Activated naive CD4-positive, alpha-beta T cell treated with anti-CD3 and anti-CD28 coated beads for 36 hours (primary cell): ENCODE measurements at regions not wholly inside any gene's neighbourhood (a gene's known extent, or its start where the extent isn't known, plus 50 kb on each side); places are given as distances from the start of the nearest gene placed in this dataset.

ENCODE experiments used
- CTCF ChIA-PET: fragments of 350-600 bp; sonication (Branson Sonifier 250); formaldehyde crosslinking; loops from one replicate; lab custom pipeline; 2021; ENCODE audit warnings: antibody characterized with exemption; lab: Charles Lee
- DNase-seq: peaks from one replicate; pipeline ENCODE4 v3.0.0-alpha.2; 2020
- H3K27ac Mint-ChIP-seq: one replicate; pipeline ENCODE4 v1.8.0; 2021; ENCODE audit warnings: mild to moderate bottlenecking, mixed read lengths
- H3K27me3 Mint-ChIP-seq: one replicate; pipeline ENCODE4 v1.8.0; 2021; ENCODE audit warnings: low read depth, mixed read lengths
- H3K36me3 Mint-ChIP-seq: one replicate; pipeline ENCODE4 v1.8.0; 2021; ENCODE audit warnings: low read depth, mixed read lengths
- H3K4me1 Mint-ChIP-seq: one replicate; pipeline ENCODE4 v1.8.0; 2021; ENCODE audit warnings: low read depth, mixed read lengths
- H3K4me3 Mint-ChIP-seq: one replicate; pipeline ENCODE4 v1.8.0; 2021; ENCODE audit warnings: mild to moderate bottlenecking, moderate library complexity, mixed read lengths
- H3K9me3 Mint-ChIP-seq: one replicate; pipeline ENCODE4 v1.8.0; 2021; ENCODE audit warnings: mixed read lengths
- intact Hi-C: fragments of 100-400 bp; cut with micrococcal nuclease; formaldehyde crosslinking; loops from one replicate; pipeline ENCODE4 v1.15.1; 2023

- DNase-seq: no peak
- CTCF ChIA-PET: no interaction called here
- intact Hi-C loops: no loop called here
- H3K27ac Mint-ChIP-seq: no peak overlapping the region
- H3K4me3 Mint-ChIP-seq: no peak overlapping the region
- H3K9me3 Mint-ChIP-seq: no peaks in the 10 kb centered on the region
- H3K36me3 Mint-ChIP-seq: no peaks in the 10 kb centered on the region
- no peaks in the 10 kb centered on the region for H3K4me1 Mint-ChIP-seq
- no peaks in the 10 kb centered on the region for H3K27me3 Mint-ChIP-seq
Observed at GRCh38 chr12:73161970-73162369, 889.8 kb downstream of the TRHDE start.

DNA sequence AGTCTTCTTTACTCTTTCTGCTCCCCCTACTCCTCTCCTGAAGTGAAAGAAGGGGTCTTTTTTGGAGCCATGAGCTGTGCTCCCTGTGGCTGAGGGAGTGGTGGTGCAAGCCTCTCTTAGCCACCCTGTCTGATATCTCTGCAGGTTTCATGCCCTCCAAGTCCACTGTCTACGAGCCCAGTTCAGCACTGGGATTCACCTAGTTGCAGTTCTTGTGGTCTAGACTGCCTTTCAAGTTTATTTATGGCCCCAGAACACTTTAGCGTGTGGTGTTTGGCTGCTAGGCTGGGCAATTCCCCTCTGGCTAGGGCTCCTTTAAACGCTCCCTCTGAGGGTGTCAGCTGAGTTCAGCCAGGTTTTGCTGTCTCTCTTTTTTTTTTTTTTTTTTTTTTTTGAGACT is 908.6 kb downstream of the TRHDE start:
- Mint-ChIP-seq H3K36me3 (no peaks in the 10 kb centered on the region), H3K9me3 (peaks cover 20% of the 10 kb centered on the region), H3K27ac (no peak overlapping the region), H3K4me3 (no peak overlapping the region), H3K4me1 (no peaks in the 10 kb centered on the region), H3K27me3 (no peaks in the 10 kb centered on the region)
- intact Hi-C loops: no loop called here
- DNase-seq: no peak
- CTCF ChIA-PET: no interaction called here

DNA sequence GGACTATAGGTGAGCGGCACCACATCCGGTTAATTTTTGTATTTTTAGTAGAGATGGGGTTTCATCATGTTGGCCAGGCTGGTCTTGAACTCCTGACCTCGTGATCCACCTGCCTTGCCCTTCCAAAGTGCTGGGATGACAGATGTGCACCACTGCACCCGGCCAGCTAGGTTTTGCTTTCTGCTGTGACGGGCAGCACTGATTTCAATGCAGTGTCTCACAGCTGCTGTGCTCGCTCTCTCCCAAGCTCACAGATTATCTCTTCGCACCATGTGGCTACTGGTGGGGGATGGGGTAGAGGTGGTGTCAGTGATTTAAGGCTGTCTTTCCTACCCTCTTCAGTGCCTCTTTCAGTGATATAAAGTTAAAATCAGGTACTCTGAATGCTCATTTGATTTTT is 909.1 kb downstream of the TRHDE start:
- CTCF ChIA-PET: no interaction called here
- Mint-ChIP-seq H3K9me3 (peaks cover 21% of the 10 kb centered on the region), H3K4me1 (no peaks in the 10 kb centered on the region), H3K27ac (no peak overlapping the region), H3K27me3 (no peaks in the 10 kb centered on the region), H3K36me3 (no peaks in the 10 kb centered on the region), H3K4me3 (no peak overlapping the region)
- intact Hi-C loops: no loop called here
- no peak for DNase-seq

GRCh38 chr12:73185403-73185802 is 913.2 kb downstream of the TRHDE start:
- no peak overlapping the region for H3K4me3 Mint-ChIP-seq
- H3K36me3 Mint-ChIP-seq: no peaks in the 10 kb centered on the region
- peaks cover 27% of the 10 kb centered on the region for H3K9me3 Mint-ChIP-seq
- H3K4me1 Mint-ChIP-seq: no peaks in the 10 kb centered on the region
- intact Hi-C loops: no loop called here
- CTCF ChIA-PET: no interaction called here
- H3K27ac Mint-ChIP-seq: no peak overlapping the region
- DNase-seq: no peak
- no peaks in the 10 kb centered on the region for H3K27me3 Mint-ChIP-seq

DNA sequence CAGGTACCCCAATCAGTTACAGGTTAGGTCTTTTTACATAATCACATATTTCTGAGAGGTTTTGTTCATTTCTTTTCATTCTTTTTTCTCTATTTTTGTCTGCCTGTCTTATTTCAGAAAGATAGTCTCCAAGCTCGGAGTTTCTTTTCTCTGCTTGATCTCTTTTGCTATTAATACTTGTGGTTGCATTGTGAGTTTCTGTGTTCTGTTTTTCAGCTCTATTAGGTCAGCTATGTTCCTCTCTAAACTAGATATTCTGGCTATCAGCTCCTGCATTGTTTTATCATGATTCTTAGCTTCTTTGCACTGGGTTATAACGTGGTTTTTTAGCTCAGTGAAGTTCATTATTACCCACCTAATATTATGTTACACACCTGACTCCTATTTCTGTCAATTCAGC is 914.1 kb downstream of the TRHDE start:
- intact Hi-C loops: no loop called here
- no peaks in the 10 kb centered on the region for H3K36me3 Mint-ChIP-seq
- no peaks in the 10 kb centered on the region for H3K27me3 Mint-ChIP-seq
- H3K27ac Mint-ChIP-seq: no peak overlapping the region
- DNase-seq: no peak
- H3K4me3 Mint-ChIP-seq: no peak overlapping the region
- CTCF ChIA-PET: no interaction called here
- no peaks in the 10 kb centered on the region for H3K4me1 Mint-ChIP-seq
- H3K9me3 Mint-ChIP-seq: peaks cover 27% of the 10 kb centered on the region

- Mint-ChIP-seq H3K36me3 (no peaks in the 10 kb centered on the region), H3K27ac (no peak overlapping the region), H3K27me3 (no peaks in the 10 kb centered on the region), H3K9me3 (peaks cover 24% of the 10 kb centered on the region), H3K4me3 (no peak overlapping the region), H3K4me1 (no peaks in the 10 kb centered on the region)
- CTCF ChIA-PET: no interaction called here
- no peak for DNase-seq
- intact Hi-C loops: no loop called here
Observed at GRCh38 chr12:73187765-73188164, 915.6 kb downstream of the TRHDE start.

- Mint-ChIP-seq H3K4me3 (no peak overlapping the region), H3K27ac (no peak overlapping the region), H3K9me3 (peaks cover 8% of the 10 kb centered on the region), H3K27me3 (no peaks in the 10 kb centered on the region), H3K36me3 (no peaks in the 10 kb centered on the region), H3K4me1 (no peaks in the 10 kb centered on the region)
- DNase-seq: no peak
- intact Hi-C loops: no loop called here
- CTCF ChIA-PET: no interaction called here
Observed at GRCh38 chr12:73210548-73211204, 938.5 kb downstream of the TRHDE start.

DNA sequence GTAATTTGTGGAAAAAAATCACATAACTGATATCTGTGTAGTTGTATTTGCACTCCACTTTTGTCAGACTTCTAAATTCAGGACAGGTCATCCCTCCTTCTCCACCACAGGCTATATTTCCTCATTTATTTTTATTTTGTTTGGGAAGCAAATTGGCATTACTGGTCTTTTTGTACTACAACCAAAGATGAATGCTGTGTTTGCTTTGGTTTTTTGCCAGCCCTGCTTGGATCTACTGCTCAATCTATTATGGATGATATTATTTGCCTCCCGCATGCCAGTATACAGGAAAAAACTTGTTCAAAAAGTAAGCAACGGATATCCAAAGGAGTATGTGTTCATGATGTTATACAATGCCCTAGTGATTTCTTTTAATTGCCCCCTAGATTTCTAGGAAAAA is 948.8 kb downstream of the TRHDE start:
- Mint-ChIP-seq H3K27ac (no peak overlapping the region), H3K36me3 (no peaks in the 10 kb centered on the region), H3K9me3 (peaks cover 9% of the 10 kb centered on the region), H3K27me3 (no peaks in the 10 kb centered on the region), H3K4me1 (no peaks in the 10 kb centered on the region), H3K4me3 (no peak overlapping the region)
- DNase-seq: no peak
- intact Hi-C loops: no loop called here
- CTCF ChIA-PET: no interaction called here

- CTCF ChIA-PET: no interaction called here
- Mint-ChIP-seq H3K27ac (no peak overlapping the region), H3K27me3 (no peaks in the 10 kb centered on the region), H3K9me3 (peaks cover 9% of the 10 kb centered on the region), H3K36me3 (no peaks in the 10 kb centered on the region), H3K4me3 (no peak overlapping the region), H3K4me1 (no peaks in the 10 kb centered on the region)
- intact Hi-C loops: no loop called here
- DNase-seq: no peak
Observed at GRCh38 chr12:73221398-73221797, 949.2 kb downstream of the TRHDE start.

DNA sequence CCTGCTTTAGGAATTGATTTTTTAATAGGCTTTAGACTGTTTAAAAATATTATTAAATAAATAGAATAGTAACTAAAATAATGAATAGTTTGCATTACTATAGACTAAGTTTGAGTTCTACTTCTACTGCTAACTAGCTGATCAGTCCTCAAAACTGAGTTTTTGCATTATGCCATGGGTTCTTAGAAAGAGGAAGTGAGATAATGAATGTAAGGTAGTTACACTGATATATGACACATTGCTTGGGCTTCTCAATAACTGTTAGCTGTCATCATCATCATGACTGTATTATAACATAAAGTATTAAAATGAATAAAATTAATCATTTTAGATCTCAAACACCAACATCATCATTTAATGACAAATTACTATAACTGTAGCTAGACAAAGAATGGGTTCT is 949.7 kb downstream of the TRHDE start:
- H3K36me3 Mint-ChIP-seq: no peaks in the 10 kb centered on the region
- peaks cover 8% of the 10 kb centered on the region for H3K9me3 Mint-ChIP-seq
- no peaks in the 10 kb centered on the region for H3K27me3 Mint-ChIP-seq
- intact Hi-C loops: no loop called here
- CTCF ChIA-PET: no interaction called here
- H3K4me3 Mint-ChIP-seq: no peak overlapping the region
- H3K27ac Mint-ChIP-seq: no peak overlapping the region
- no peaks in the 10 kb centered on the region for H3K4me1 Mint-ChIP-seq
- no peak for DNase-seq

GRCh38 chr12:73225371-73225937 is 953.3 kb downstream of the TRHDE start:
- Mint-ChIP-seq H3K9me3 (no peaks in the 10 kb centered on the region), H3K4me1 (no peaks in the 10 kb centered on the region), H3K27me3 (no peaks in the 10 kb centered on the region), H3K4me3 (no peak overlapping the region), H3K27ac (no peak overlapping the region), H3K36me3 (no peaks in the 10 kb centered on the region)
- CTCF ChIA-PET: interaction anchor here (0.6 kb wide), 1 partner anchor 1216 kb away, joined by 3 read pairs; no protein-coding TSS in a partner anchor
- intact Hi-C loops: no loop called here
- DNase-seq: no peak

DNA sequence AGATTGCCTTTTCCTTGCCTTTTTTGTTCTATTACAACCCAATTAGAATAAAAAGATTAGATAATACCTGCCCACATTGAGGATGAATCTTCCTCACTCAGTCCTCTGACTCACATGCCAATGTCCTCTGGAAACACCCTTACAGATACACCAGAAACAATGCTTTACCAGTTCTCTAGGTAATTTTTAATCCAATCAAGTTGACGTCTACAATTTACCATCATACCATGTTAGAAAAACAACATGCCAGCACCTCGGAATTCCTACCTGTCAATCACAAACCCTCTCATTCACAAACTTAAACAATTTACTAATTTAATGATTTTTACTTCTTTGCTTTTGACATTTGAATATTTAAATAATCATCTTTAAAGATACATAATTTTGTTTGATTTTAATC is 953.8 kb downstream of the TRHDE start:
- Mint-ChIP-seq H3K36me3 (no peaks in the 10 kb centered on the region), H3K4me1 (no peaks in the 10 kb centered on the region), H3K9me3 (no peaks in the 10 kb centered on the region), H3K27ac (no peak overlapping the region), H3K27me3 (no peaks in the 10 kb centered on the region), H3K4me3 (no peak overlapping the region)
- no peak for DNase-seq
- intact Hi-C loops: no loop called here
- CTCF ChIA-PET: interaction anchor here (0.6 kb wide), 1 partner anchor 1217 kb away, joined by 3 read pairs; no protein-coding TSS in a partner anchor

DNA sequence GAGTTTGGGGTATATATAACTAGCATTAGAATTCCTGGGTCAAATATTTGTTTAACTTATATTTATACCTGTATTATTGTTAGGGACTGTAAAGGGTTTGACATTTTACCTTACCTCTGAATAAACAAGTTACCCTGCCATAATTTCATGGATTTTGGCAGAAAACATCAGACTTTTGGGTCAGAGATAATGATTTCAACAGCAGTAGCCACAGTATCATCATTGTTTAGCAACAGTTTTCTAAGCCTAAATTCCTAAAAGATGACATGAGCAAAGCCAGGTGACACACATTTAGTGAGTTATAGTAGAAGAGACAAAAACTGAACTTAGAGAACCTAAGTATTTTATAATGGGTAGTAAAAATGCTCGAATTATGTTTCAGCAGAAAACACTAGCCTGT is 954.4 kb downstream of the TRHDE start:
- DNase-seq: no peak
- Mint-ChIP-seq H3K4me3 (no peak overlapping the region), H3K27ac (no peak overlapping the region), H3K9me3 (peaks cover 2% of the 10 kb centered on the region), H3K4me1 (no peaks in the 10 kb centered on the region), H3K27me3 (no peaks in the 10 kb centered on the region), H3K36me3 (no peaks in the 10 kb centered on the region)
- CTCF ChIA-PET: interaction anchor here (0.5 kb wide), 1 partner anchor 20 kb away, joined by 3 read pairs; no protein-coding TSS in a partner anchor
- intact Hi-C loops: no loop called here
